ENCODE measurements at regions not wholly inside any gene's neighbourhood (a gene's known extent, or its start where the extent isn't known, plus 50 kb on each side); places are given as distances from the start of the nearest gene placed in this dataset.

DNA sequence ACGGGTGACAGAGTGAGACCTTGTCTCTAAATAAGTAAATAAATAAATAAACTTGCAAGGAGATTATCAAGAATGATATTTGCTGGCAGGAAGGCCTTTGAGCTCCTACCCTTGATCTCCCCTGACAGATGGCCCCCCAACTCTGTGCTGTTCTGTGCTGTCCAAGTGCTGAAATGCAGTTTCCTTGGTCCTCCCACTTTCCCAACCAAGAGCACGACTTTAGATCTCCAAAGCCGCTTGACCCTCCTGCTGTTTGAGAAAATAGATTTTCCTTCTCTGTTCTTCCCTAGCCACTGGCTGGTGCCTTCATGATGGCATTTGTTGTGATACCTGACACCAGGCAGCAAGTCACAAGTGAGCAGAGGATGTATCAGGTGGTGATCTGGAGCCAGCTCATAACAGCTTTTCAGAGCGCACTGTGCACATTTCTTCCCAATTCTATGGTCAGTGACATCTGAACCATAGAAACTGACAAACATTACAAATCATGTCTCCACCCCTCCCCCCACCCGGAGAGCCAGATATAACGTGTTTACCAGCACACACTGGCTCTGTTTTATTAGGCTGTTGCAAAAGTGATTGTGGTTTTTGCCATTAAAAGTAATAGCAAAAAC lies 80.0 kb upstream of the PUM3 start (continued):
- TF ChIP-seq ZNF274 (IDR thresholded peaks at IDR 0.05; ENCODE audit: borderline replicate concordance, extremely low read depth, low read length) (no peak), JUN (IDR thresholded peaks at IDR 0.05; ENCODE audit: low read depth, low read length) (no peak), RXRA (IDR thresholded peaks at IDR 0.05; ENCODE audit: insufficient read depth, low read depth, low read length) (no peak), SAP30 (IDR thresholded peaks at IDR 0.05; ENCODE audit: insufficient read depth, insufficient replicate concordance, low read length) (no peak)
- TF ChIP-seq, protein P1, sequence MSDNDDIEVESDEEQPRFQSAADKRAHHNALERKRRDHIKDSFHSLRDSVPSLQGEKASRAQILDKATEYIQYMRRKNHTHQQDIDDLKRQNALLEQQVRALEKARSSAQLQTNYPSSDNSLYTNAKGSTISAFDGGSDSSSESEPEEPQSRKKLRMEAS (IDR thresholded peaks at IDR 0.05) = peak; percentile 39; the same call in 1 of the 2 replicates
